ENCODE measurements at regions not wholly inside any gene's neighbourhood (a gene's known extent, or its start where the extent isn't known, plus 50 kb on each side); places are given as distances from the start of the nearest gene placed in this dataset.
"Not testable (repeated sequence)": the region's sequence is repeated elsewhere in the genome, so short reads cannot be mapped to it uniquely, and the experiment has no call there.

DNA sequence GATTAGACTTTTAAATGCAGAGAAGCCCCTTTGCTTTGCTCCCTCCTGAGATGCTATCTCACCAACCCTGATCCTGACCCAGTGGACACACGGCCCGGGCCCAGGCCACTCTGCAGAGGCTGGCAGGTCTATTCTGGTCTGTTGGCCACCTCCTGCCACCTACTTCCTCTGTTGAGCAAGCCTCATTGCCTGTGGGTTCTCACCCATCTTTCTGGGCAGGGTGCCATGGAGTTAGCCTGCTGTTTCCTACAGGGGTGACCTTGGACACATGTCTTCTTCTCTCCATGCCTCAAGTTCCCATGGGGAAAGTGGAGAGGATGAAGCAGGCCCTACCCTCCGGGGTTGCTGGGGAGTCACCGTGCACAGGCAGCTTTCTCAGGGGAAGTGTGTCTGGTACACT is 266.2 kb upstream of the IRX1 start:
- TF ChIP-seq, protein P1, sequence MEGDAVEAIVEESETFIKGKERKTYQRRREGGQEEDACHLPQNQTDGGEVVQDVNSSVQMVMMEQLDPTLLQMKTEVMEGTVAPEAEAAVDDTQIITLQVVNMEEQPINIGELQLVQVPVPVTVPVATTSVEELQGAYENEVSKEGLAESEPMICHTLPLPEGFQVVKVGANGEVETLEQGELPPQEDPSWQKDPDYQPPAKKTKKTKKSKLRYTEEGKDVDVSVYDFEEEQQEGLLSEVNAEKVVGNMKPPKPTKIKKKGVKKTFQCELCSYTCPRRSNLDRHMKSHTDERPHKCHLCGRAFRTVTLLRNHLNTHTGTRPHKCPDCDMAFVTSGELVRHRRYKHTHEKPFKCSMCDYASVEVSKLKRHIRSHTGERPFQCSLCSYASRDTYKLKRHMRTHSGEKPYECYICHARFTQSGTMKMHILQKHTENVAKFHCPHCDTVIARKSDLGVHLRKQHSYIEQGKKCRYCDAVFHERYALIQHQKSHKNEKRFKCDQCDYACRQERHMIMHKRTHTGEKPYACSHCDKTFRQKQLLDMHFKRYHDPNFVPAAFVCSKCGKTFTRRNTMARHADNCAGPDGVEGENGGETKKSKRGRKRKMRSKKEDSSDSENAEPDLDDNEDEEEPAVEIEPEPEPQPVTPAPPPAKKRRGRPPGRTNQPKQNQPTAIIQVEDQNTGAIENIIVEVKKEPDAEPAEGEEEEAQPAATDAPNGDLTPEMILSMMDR (IDR thresholded peaks at IDR 0.05; ENCODE audit: low read depth, low read length): no peak
- no peak for DNase-seq (ENCODE audit: low read depth in 2 of 2)
- H3K4me3 ChIP-seq (replicated peaks in 1 of 2; ENCODE audit: low read depth in 2 of 2, low read length in 2 of 2): no peak overlapping the region

DNA sequence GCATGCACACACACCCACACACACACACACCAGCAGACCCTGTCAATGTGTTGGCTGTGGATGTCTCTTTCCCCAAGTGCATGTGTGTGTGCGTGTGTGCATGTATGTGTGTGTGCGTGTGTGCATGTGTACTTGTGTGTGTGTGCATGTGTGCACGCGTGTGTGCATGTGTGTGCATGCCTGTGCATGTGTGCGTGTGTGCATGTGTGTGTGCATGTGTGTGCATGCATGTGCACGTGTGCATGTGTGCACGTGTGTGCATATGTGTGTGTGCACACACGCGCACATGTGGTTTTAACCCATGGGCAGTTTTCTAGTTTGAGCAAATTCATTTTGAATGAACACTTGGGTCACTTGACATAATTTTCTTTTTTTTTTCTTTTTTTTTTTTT is 268.8 kb upstream of the IRX1 start:
- TF ChIP-seq, protein P1 (IDR thresholded peaks at IDR 0.05; ENCODE audit: low read depth, low read length): no peak
- no peak overlapping the region for H3K4me3 ChIP-seq (replicated peaks in 1 of 2; ENCODE audit: low read depth in 2 of 2, low read length in 2 of 2)
- no peak for DNase-seq (ENCODE audit: low read depth in 2 of 2)

DNA sequence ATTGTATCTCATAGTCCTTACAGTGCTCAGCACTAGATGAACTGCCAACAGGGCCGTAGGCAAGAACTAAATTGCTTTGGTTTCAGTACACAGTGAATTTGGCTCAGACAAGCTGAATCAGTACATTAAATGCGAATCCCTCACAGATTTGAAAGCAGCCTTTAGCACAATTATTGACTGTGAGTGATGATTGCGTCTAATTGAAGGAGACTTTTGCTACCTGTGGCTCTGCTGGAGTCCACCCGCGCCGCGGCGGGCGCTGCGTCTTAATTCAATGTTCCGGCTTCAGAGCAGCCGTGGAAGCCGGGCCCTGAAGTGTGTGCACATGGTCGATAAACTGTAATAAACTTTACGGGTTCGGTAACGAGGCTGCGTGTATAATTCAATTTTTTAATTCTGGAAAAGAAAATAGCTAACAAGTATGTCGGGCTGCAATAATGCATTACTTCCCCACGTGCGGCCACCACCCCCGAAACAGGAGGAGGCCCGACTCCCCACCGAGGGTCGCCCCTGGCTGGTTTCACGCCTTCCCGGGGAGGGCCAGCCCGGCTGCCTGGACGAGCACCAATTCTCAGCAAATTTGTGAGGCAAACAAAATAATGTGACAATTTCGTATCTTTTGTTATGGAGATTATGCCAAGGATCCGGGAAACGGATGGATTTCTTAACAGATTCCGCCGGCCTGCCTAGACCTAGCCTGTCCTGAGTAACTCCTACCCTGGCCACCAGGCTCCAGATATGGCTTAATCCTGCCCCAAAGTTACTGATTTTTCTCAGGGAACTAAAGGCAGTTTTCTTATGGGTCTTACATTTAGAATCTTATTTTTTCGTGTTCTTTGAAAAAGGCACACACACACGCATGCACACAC is 269.4 kb upstream of the IRX1 start:
- DNase-seq (ENCODE audit: low read depth in 2 of 2): no peak
- TF ChIP-seq, protein P1 (IDR thresholded peaks at IDR 0.05; ENCODE audit: low read depth, low read length): no peak
- no peak overlapping the region for H3K4me3 ChIP-seq (replicated peaks in 1 of 2; ENCODE audit: low read depth in 2 of 2, low read length in 2 of 2)

DNA sequence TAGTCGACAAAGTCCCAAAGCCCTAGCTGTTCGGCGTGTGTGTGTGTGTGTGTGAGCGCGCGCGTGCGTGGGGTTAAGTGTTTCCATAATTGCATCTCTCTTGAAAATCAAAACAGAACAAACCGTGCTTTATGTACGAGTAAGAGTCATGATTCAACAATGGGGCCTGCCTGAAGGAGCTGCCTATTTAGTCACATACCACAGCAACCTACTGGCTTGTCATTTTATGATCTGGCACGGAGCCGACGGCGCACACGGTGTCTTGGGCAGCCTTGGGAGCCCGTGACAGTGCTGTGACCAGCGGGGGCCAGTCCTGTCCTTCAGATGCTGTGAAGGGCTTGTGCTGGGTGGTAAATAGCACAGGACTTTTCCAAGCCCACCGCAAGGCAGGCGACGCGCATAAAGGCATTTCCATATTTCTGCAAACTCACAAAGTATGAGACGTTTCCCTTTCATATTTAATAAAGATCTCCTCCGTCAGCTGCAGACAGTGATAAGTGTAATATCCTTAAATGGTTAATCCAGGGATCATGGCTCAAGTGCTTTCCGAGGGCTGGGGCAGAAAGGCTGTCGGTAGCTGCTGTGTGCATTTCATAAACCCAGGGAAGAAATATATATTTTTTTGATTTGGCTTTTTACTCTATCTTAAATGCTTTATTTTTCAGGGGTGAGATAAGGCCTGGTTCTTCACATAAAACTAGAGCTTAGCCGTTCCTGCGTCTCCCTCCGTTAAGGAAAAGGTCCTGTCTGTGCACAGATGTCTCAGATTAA is 270.2 kb upstream of the IRX1 start:
- no peak for DNase-seq (ENCODE audit: low read depth in 2 of 2)
- TF ChIP-seq, protein P1 (IDR thresholded peaks at IDR 0.05; ENCODE audit: low read depth, low read length): no peak
- H3K4me3 ChIP-seq (replicated peaks in 1 of 2; ENCODE audit: low read depth in 2 of 2, low read length in 2 of 2): no peak overlapping the region

DNA sequence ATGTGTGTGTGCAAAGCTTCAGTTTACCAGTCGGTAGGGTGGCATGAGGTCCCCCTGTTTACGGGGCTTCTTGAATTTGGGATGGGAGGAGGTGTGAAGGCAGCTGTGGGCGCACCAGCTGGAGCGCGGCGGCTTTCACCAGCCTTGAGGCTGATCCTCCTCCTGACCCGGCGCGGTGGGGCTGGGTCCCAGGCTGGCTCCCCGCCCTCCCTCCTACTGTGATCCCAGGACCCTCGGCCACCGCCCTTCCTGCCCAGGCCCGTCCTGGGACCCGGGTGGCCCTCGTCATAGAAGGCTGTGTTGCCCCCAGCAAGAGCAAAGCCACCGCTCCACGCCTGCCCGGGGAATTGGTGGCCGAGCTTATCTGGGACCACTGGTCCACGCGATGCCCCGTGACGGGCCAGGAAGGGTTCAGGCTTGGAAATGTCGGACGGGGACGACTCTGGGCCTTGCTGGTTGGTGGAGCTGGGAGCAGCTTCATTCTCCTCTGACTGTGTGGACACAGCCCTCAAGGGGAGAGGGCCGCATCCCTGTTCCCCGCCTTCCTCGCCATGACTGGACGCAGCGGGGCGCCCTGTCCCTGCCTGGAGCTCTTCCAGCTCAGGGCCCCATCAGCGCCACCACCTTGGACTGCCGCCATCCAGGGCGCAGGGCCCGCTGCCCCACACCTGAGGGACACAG is 271.1 kb upstream of the IRX1 start:
- H3K4me3 ChIP-seq (replicated peaks in 1 of 2; ENCODE audit: low read depth in 2 of 2, low read length in 2 of 2): no peak overlapping the region
- DNase-seq (ENCODE audit: low read depth in 2 of 2): no peak
- TF ChIP-seq, protein P1 (IDR thresholded peaks at IDR 0.05; ENCODE audit: low read depth, low read length): no peak

DNA sequence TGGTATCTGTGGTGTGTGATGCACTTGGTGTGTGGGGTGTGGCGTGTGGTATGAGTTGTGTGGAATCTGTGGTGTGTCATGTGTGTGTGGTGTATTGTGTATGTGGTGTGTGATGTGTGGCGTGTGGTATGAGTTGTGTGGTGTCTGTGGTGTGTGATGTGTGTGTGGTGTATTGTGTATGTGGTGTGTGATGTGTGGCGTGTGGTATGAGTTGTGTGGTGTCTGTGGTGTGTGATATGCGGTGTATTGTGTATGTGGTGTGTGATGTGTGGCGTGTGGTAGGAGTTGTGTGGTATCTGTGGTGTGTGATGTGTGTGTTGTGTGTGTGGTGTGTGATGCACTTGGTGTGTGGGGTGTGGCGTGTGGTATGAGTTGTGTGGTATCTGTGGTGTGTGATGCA is 271.7 kb upstream of the IRX1 start:
- not testable (repeated sequence) for DNase-seq (ENCODE audit: low read depth in 2 of 2)

DNA sequence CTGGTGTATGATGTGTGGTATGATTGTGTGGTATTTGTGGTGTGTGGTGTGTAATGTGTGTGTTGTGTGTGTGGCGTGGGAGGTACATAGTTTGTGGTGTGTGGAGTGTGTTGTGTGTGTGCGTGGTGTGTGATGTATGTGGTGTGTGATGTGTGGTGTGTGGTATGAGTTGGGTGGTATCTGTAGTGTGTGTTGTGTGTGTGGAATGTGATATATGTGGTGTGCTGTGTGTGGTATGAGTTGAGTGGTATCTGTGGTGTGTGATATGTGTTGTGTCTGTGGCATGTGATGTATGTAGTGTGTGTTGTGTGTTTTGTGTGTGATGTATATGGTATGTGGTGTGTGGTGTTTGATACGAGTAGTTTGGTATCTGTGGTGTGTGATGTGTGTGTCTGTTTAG is 272.5 kb upstream of the IRX1 start:
- DNase-seq (ENCODE audit: low read depth in 2 of 2): no peak
- H3K4me3 ChIP-seq (replicated peaks in 1 of 2; ENCODE audit: low read depth in 2 of 2, low read length in 2 of 2): no peak overlapping the region
- TF ChIP-seq, protein P1 (IDR thresholded peaks at IDR 0.05; ENCODE audit: low read depth, low read length): no peak

More for the DNA sequence above, 271.7 kb upstream of the IRX1 start:
- H3K4me3 ChIP-seq (replicated peaks in 1 of 2; ENCODE audit: low read depth in 2 of 2, low read length in 2 of 2): not testable (repeated sequence)

Data from cardiac fibroblast (primary cell).